MM.1S (cell line): ENCODE measurements at regions not wholly inside any gene's neighbourhood (a gene's known extent, or its start where the extent isn't known, plus 50 kb on each side); places are given as distances from the start of the nearest gene placed in this dataset.

ENCODE experiments used
- EZH2 ChIP-seq: fragments of 300-600 bp; sonication (generic); optimal IDR thresholded peaks from 2 replicates; pipeline ENCODE3; 2017; ENCODE audit warnings: low read depth, mild to moderate bottlenecking, antibody characterized with exemption, low read length, mixed read lengths
- EZH2phosphoT487 ChIP-seq: fragments of 300-600 bp; sonication (generic); IDR thresholded peaks from 2 replicates; pipeline ENCODE4 v1.6.1; 2018; ENCODE audit warnings: antibody characterized with exemption, low read length
- TF ChIP-seq, protein P1 (sequence below): fragments of 300-600 bp; sonication (generic); IDR thresholded peaks from 2 replicates; pipeline ENCODE4 v1.5.1; 2016; ENCODE audit warnings: antibody characterized with exemption, low read length, mixed read lengths

DNA sequence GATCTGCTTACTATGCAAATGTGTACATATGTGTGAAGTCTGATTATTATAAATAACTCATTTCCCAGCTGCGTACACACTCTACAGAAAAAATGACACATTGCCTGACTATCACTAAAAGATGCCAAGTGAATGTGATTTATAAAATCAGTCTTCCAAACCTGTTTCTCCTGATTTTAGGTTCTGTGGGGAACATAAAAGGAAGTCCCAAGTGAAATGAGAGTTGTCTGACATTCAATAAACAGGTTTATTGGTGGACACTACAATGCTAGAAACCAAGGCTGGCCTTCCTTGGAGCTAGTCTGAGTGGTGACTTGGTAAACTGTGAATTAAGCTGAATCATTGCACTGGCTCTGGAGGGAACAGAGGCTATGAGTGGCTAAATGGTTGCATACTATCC, 287.9 kb upstream of the ESRRG start:
- TF ChIP-seq, protein P1, sequence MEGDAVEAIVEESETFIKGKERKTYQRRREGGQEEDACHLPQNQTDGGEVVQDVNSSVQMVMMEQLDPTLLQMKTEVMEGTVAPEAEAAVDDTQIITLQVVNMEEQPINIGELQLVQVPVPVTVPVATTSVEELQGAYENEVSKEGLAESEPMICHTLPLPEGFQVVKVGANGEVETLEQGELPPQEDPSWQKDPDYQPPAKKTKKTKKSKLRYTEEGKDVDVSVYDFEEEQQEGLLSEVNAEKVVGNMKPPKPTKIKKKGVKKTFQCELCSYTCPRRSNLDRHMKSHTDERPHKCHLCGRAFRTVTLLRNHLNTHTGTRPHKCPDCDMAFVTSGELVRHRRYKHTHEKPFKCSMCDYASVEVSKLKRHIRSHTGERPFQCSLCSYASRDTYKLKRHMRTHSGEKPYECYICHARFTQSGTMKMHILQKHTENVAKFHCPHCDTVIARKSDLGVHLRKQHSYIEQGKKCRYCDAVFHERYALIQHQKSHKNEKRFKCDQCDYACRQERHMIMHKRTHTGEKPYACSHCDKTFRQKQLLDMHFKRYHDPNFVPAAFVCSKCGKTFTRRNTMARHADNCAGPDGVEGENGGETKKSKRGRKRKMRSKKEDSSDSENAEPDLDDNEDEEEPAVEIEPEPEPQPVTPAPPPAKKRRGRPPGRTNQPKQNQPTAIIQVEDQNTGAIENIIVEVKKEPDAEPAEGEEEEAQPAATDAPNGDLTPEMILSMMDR = no peak
- TF ChIP-seq EZH2phosphoT487 (no peak), EZH2 (no peak)
